Ishikawa (cell line): ENCODE measurements at regions not wholly inside any gene's neighbourhood (a gene's known extent, or its start where the extent isn't known, plus 50 kb on each side); places are given as distances from the start of the nearest gene placed in this dataset.

Experiments
- CREB1 ChIP-seq: IDR thresholded peaks from 2 replicates; pipeline ENCODE4 v1.6.1; 2012; ENCODE audit warnings: low read depth
- EP300 ChIP-seq: IDR thresholded peaks from 2 replicates; pipeline ENCODE4 v1.6.1; 2012; ENCODE audit warnings: borderline replicate concordance
- NFIC ChIP-seq: IDR thresholded peaks from 2 replicates; pipeline ENCODE4 v1.6.1; 2012
- RAD21 ChIP-seq: IDR thresholded peaks from 2 replicates; pipeline ENCODE4 v1.6.1; 2012; ENCODE audit warnings: low read depth
- TAF1 ChIP-seq: IDR thresholded peaks from 2 replicates; pipeline ENCODE4 v1.6.1; 2012; ENCODE audit warnings: low read depth, mild to moderate bottlenecking
- TCF12 ChIP-seq: IDR thresholded peaks from 2 replicates; pipeline ENCODE4 v1.6.1; 2012; ENCODE audit warnings: low read depth
- TEAD4 ChIP-seq: IDR thresholded peaks from 2 replicates; pipeline ENCODE4 v1.6.1; 2012
- YY1 ChIP-seq: IDR thresholded peaks from 2 replicates; pipeline ENCODE4 v1.6.1; 2012; ENCODE audit warnings: low read depth
- ZBTB7A ChIP-seq: IDR thresholded peaks from 2 replicates; pipeline ENCODE4 v1.6.1; 2012; ENCODE audit warnings: low read depth
- TF ChIP-seq, protein P1 (sequence below): IDR thresholded peaks from 2 replicates; pipeline ENCODE4 v1.6.1; 2012; ENCODE audit warnings: low read depth, mild to moderate bottlenecking

DNA sequence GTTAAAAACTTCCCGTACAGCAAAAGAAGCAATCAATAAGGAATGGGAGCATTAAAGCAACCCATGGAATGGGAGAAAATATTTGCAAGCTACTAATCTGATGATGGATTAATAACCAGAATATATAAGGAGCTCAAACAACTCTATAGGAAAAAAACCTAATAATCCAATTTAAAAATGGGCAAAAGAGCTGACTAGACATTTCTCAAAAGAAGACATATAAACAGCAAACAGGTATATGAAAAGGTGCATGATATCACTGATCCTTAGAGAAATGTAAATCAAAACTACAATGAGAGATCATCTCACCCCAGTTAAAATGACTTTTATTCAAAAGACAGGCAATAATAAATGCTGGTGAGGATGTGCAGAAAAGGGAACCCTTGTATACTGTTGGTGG is 52.7 kb upstream of the POU1F1 start:
- TF ChIP-seq ZBTB7A (no peak), RAD21 (no peak), TCF12 (no peak), NFIC (no peak), YY1 (no peak), TAF1 (no peak), EP300 (no peak), TEAD4 (no peak), CREB1 (no peak)
- TF ChIP-seq, protein P1, sequence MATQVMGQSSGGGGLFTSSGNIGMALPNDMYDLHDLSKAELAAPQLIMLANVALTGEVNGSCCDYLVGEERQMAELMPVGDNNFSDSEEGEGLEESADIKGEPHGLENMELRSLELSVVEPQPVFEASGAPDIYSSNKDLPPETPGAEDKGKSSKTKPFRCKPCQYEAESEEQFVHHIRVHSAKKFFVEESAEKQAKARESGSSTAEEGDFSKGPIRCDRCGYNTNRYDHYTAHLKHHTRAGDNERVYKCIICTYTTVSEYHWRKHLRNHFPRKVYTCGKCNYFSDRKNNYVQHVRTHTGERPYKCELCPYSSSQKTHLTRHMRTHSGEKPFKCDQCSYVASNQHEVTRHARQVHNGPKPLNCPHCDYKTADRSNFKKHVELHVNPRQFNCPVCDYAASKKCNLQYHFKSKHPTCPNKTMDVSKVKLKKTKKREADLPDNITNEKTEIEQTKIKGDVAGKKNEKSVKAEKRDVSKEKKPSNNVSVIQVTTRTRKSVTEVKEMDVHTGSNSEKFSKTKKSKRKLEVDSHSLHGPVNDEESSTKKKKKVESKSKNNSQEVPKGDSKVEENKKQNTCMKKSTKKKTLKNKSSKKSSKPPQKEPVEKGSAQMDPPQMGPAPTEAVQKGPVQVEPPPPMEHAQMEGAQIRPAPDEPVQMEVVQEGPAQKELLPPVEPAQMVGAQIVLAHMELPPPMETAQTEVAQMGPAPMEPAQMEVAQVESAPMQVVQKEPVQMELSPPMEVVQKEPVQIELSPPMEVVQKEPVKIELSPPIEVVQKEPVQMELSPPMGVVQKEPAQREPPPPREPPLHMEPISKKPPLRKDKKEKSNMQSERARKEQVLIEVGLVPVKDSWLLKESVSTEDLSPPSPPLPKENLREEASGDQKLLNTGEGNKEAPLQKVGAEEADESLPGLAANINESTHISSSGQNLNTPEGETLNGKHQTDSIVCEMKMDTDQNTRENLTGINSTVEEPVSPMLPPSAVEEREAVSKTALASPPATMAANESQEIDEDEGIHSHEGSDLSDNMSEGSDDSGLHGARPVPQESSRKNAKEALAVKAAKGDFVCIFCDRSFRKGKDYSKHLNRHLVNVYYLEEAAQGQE: no peak
